Nephron progenitor cell (in vitro differentiated cells): ENCODE measurements at regions not wholly inside any gene's neighbourhood (a gene's known extent, or its start where the extent isn't known, plus 50 kb on each side); places are given as distances from the start of the nearest gene placed in this dataset.

Experiments used
- DNase-seq: peaks from one replicate; pipeline ENCODE4 v3.0.0; 2021
- H3K27ac Mint-ChIP-seq: 2 replicates; pipeline ENCODE4 v1.8.0; 2021; ENCODE audit warnings: mild to moderate bottlenecking, moderate library complexity, mixed read lengths
- H3K27me3 Mint-ChIP-seq: 2 replicates; pipeline ENCODE4 v1.8.0; 2021; ENCODE audit warnings: mild to moderate bottlenecking, low read depth, mixed read lengths; ENCODE audit not compliant: poor library complexity
- H3K36me3 Mint-ChIP-seq: 2 replicates; pipeline ENCODE4 v1.8.0; 2021; ENCODE audit warnings: low read depth, mixed read lengths
- H3K4me1 Mint-ChIP-seq: 2 replicates; pipeline ENCODE4 v1.8.0; 2021; ENCODE audit warnings: mixed read lengths
- H3K4me3 Mint-ChIP-seq: 2 replicates; pipeline ENCODE4 v1.8.0; 2021; ENCODE audit warnings: mild to moderate bottlenecking, moderate library complexity, mixed read lengths
- H3K9me3 Mint-ChIP-seq: 2 replicates; pipeline ENCODE4 v1.8.0; 2021; ENCODE audit warnings: mild to moderate bottlenecking, moderate library complexity, mixed read lengths
- TF ChIP-seq, protein P1 (sequence below): fragments of 200-600 bp; sonication (generic); IDR thresholded peaks from 2 replicates; pipeline ENCODE4 v1.5.0; 2021; ENCODE audit warnings: antibody characterized with exemption

DNA sequence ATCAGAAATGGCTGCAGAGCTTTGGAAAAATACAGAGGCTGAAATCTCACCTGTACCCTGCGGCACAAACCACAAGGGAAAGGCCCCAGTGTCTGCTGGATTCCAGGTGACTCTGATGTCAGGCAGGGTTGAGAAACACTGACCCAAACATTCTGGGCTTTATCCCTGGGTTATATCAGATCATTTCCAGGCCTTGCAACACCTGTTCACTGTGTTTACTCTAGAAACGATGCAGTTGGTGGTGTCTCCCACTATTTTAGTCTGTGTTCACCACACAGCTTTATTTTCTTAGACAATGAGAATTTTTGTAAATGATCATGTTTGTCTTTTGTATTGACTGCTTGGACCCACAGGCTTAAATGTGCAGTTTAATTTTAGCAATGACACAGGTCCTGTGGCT, 151.5 kb upstream of the SDK2 start:
- peaks cover 12% of the 10 kb centered on the region for H3K4me1 Mint-ChIP-seq
- DNase-seq: no peak
- no peaks in the 10 kb centered on the region for H3K9me3 Mint-ChIP-seq
- H3K27me3 Mint-ChIP-seq: peaks cover 29% of the 10 kb centered on the region
- no peaks in the 10 kb centered on the region for H3K36me3 Mint-ChIP-seq
- TF ChIP-seq, protein P1, sequence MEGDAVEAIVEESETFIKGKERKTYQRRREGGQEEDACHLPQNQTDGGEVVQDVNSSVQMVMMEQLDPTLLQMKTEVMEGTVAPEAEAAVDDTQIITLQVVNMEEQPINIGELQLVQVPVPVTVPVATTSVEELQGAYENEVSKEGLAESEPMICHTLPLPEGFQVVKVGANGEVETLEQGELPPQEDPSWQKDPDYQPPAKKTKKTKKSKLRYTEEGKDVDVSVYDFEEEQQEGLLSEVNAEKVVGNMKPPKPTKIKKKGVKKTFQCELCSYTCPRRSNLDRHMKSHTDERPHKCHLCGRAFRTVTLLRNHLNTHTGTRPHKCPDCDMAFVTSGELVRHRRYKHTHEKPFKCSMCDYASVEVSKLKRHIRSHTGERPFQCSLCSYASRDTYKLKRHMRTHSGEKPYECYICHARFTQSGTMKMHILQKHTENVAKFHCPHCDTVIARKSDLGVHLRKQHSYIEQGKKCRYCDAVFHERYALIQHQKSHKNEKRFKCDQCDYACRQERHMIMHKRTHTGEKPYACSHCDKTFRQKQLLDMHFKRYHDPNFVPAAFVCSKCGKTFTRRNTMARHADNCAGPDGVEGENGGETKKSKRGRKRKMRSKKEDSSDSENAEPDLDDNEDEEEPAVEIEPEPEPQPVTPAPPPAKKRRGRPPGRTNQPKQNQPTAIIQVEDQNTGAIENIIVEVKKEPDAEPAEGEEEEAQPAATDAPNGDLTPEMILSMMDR: no peak
- H3K4me3 Mint-ChIP-seq: no peak overlapping the region
- H3K27ac Mint-ChIP-seq: no peak overlapping the region

DNA sequence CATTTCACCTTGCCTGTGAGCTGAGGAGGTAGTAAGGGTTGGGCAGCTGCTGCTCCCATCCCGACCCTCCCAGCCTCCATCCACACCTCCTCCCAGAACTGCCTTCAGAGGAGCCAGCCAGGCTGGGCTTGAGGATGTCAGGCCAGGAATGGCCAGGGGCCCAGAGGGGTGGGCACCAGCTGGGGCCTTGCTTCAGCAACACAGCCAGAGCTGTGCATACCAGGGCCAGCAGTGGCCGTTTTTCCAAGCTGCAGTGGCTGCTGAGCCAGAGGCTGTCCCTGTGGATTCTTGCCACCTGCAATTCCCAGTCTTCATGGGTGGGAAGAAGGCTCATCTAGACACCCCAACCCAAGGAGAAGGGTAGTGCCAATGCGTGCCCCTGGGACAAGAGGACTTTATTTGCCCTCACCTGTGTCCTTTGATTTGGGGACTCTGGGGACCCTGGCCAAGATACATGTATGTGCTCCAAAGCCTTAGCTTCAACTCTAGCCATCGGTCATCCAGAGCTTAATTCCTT, 153.4 kb upstream of the SDK2 start:
- H3K4me1 Mint-ChIP-seq: peaks cover 12% of the 10 kb centered on the region
- H3K27ac Mint-ChIP-seq: no peak overlapping the region
- DNase-seq: no peak
- TF ChIP-seq, protein P1: no peak
- H3K27me3 Mint-ChIP-seq: peaks cover 29% of the 10 kb centered on the region
- H3K9me3 Mint-ChIP-seq: no peaks in the 10 kb centered on the region
- no peak overlapping the region for H3K4me3 Mint-ChIP-seq
- H3K36me3 Mint-ChIP-seq: no peaks in the 10 kb centered on the region

DNA sequence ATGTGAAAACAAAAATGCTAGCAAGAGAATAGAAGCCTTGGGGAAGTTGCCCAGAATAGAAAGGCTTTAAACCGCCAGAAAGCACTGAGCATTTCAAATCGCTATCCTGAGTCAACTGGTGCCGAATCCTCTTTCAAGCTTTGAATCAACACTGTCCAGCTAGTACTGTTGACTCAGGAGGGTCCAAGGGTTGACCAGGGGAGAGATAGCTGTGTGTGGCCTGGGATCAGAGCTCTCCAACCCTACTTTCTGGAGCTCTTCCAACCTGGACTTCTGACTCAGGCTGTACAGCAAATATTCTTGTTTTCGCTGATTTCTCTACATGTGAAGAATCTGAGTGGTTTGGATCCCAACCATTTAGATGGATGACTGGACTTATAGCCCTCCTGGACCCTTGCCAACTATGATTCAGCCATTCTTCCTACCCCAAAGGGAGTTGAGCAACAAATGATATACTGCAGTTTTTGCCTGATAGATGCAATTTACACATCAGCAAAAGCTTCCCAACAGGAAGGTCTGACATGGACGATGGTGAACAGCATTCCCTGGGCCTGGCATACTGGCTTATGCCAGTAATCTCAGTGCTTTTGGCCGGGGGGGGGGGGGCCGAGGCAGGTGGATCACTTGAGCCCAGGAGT, 154.0 kb upstream of the SDK2 start:
- TF ChIP-seq, protein P1: no peak
- Mint-ChIP-seq H3K36me3 (no peaks in the 10 kb centered on the region), H3K27me3 (peaks cover 32% of the 10 kb centered on the region), H3K27ac (no peak overlapping the region), H3K9me3 (no peaks in the 10 kb centered on the region), H3K4me3 (no peak overlapping the region), H3K4me1 (peaks cover 12% of the 10 kb centered on the region)
- no peak for DNase-seq

DNA sequence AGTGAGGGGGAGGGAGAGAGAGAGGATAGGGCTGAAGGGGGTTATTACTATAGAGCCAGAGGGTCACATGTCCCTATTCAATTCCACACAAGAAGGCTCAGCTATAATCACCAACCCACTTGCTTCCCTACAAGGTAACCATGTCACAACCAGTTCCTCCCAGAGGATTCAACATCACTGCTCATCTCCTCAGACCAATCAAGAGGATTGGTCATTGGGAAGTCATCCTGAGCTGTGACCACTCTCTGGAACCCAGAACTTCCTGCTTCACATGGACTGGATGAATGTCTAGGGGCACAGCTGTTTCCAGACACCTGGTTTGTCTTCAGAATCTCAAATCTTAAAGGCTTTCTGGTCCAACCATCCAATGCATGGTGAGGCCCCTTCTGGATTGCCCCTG, 154.9 kb upstream of the SDK2 start:
- TF ChIP-seq, protein P1: no peak
- Mint-ChIP-seq H3K36me3 (no peaks in the 10 kb centered on the region), H3K27ac (no peak overlapping the region)

DNA sequence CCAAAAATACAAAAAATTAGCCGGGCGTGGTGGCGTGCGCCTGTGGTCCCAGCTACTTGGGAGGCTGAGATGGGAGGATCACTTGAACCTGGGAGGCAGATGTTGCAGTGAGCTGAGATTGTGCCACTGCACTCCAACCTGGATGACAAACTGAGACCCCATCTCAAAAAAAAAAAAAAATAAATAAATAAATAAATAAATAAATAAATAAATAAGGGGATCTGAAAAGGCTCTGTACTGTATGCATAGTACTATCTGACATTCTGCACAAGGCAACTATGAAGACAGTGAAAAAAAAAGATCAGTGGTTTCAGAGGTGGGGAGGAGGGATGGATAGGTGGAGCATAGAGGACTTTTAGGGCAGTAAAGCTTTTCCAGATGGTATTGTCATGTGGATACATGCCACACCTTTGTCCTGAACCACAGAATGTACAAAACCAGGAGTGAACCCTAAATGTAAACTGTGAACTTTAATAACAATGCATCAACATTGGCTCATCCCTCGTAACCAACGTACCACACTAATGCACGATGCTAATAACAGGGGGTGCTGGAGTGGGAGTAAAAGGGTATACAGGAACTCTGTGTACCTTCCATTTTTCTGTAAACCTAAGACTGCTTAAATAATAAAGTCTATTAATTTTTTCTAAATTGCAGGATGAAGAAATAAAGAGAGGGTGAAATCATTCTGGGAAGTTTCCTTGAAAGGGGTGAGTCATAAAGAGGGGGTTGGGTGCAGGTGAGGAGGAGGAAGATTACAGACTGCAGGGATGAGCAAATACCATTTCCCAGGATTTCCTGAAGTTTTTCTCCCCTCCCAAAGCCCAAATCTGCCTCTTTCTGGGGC, 155.8 kb upstream of the SDK2 start:
- no peak for DNase-seq
- peaks cover 37% of the 10 kb centered on the region for H3K27me3 Mint-ChIP-seq
- no peaks in the 10 kb centered on the region for H3K9me3 Mint-ChIP-seq
- H3K4me3 Mint-ChIP-seq: no peak overlapping the region
- TF ChIP-seq, protein P1: no peak
- peaks cover 15% of the 10 kb centered on the region for H3K4me1 Mint-ChIP-seq
- no peak overlapping the region for H3K27ac Mint-ChIP-seq
- no peaks in the 10 kb centered on the region for H3K36me3 Mint-ChIP-seq

More for the DNA sequence above, 154.9 kb upstream of the SDK2 start:
- no peak for DNase-seq
- H3K27me3 Mint-ChIP-seq: peaks cover 37% of the 10 kb centered on the region
- no peak overlapping the region for H3K4me3 Mint-ChIP-seq
- H3K9me3 Mint-ChIP-seq: no peaks in the 10 kb centered on the region
- peaks cover 15% of the 10 kb centered on the region for H3K4me1 Mint-ChIP-seq
